Stomach (tissue), 8 donors: ENCODE measurements at regions not wholly inside any gene's neighbourhood (a gene's known extent, or its start where the extent isn't known, plus 50 kb on each side); places are given as distances from the start of the nearest gene placed in this dataset.
"Not testable (repeated sequence)": the region's sequence is repeated elsewhere in the genome, so short reads cannot be mapped to it uniquely, and the experiment has no call there.

Experiments used
- DNase-seq, 2 donors: peaks; one replicate each; pipeline versions ENCODE4 v3.0.0 to v3.0.0-alpha.2; 2013 to 2019
- H3K27ac ChIP-seq, 5 donors: fragments of 200-600 bp in 4 of 5; sonication (generic) in 4 of 5; one replicate each; pipeline ENCODE4 v1.5.1; 2013 to 2019; ENCODE audit warnings: mild to moderate bottlenecking in 1 of 5, moderate library complexity in 1 of 5
- H3K27me3 ChIP-seq, 3 donors: fragments of 200-600 bp; sonication (generic); one replicate each; pipeline ENCODE4 v1.5.1; 2017 to 2019; ENCODE audit warnings: mixed run types in 1 of 3
- H3K36me3 ChIP-seq, 4 donors: fragments of 200-600 bp; sonication (generic); 1 replicate in 3 of 4; 2 replicates in 1 of 4; pipeline ENCODE4 v1.5.1; 2016 to 2019
- H3K4me1 ChIP-seq, 4 donors: fragments of 200-600 bp; sonication (generic); one replicate each; pipeline ENCODE4 v1.5.1; 2016 to 2019
- H3K4me3 ChIP-seq, 4 donors: fragments of 200-600 bp; sonication (generic) in 3 of 4; one replicate each; pipeline ENCODE4 v1.5.1; 2016 to 2019; ENCODE audit warnings: mild to moderate bottlenecking in 1 of 4
- H3K9me3 ChIP-seq, 4 donors: fragments of 200-600 bp; sonication (generic); one replicate each; pipeline ENCODE4 v1.5.1; 2016 to 2019
- EP300 ChIP-seq: sonication (generic); formaldehyde crosslinking; IDR thresholded peaks from one replicate; pipeline ENCODE4 v1.6.1; 2017; ENCODE audit warnings: antibody characterized with exemption
- POLR2A ChIP-seq, 4 donors: fragments of 450-650 bp; IDR thresholded peaks; one replicate each; pipeline ENCODE4 v1.6.1; 2016; ENCODE audit warnings: antibody characterized with exemption in 4 of 4, control low read depth in 2 of 4, mild to moderate bottlenecking in 1 of 4, moderate library complexity in 1 of 4
- POLR2AphosphoS5 ChIP-seq, 3 donors: sonication (generic); formaldehyde crosslinking; IDR thresholded peaks; one replicate each; pipeline ENCODE4 v1.6.1; 2016; ENCODE audit warnings: antibody characterized with exemption in 3 of 3
- WGBS, 5 donors: extraction: QIAGEN DNeasy Blood & Tissue Kit in 3 of 5; methylation state at CpG; one replicate each; pipeline versions ENCODE4 v1.1.5 to v1.1.7; 2013 to 2018; 5-methylcytosine and 5-hydroxymethylcytosine counted together
- intact Hi-C: fragments of 100-400 bp; cut with DNase I; formaldehyde crosslinking; loops from one replicate; pipeline ENCODE4 v1.15.1; 2023; ENCODE audit warnings: low total_unique reads
- TF ChIP-seq, protein P1 (sequence below), 7 experiments: fragments of 450-650 bp in 4 of 7; fragments of 200-600 bp in 3 of 7; sonication (generic) in 3 of 7; IDR thresholded peaks; one replicate each; pipeline ENCODE4 v1.5.1; 2016 to 2019; ENCODE audit warnings: antibody characterized with exemption in 7 of 7, control low read depth in 2 of 7, mild to moderate bottlenecking in 1 of 7
- donor health status: healthy with polysubstance abuse.
- donor health status: Bipolar disorder and iron deficiency.
- donor health status: healthy.

- peaks cover 0 to 7% (median 0%) of the 10 kb centered on the region in 4 donors for H3K9me3 ChIP-seq
- H3K27ac ChIP-seq = no peak overlapping the region
- intact Hi-C loops = no loop called here
- no peaks in the 10 kb centered on the region for H3K27me3 ChIP-seq
- no peak for TF ChIP-seq POLR2AphosphoS5 (IDR thresholded peaks at IDR 0.05)
- TF ChIP-seq, protein P1, sequence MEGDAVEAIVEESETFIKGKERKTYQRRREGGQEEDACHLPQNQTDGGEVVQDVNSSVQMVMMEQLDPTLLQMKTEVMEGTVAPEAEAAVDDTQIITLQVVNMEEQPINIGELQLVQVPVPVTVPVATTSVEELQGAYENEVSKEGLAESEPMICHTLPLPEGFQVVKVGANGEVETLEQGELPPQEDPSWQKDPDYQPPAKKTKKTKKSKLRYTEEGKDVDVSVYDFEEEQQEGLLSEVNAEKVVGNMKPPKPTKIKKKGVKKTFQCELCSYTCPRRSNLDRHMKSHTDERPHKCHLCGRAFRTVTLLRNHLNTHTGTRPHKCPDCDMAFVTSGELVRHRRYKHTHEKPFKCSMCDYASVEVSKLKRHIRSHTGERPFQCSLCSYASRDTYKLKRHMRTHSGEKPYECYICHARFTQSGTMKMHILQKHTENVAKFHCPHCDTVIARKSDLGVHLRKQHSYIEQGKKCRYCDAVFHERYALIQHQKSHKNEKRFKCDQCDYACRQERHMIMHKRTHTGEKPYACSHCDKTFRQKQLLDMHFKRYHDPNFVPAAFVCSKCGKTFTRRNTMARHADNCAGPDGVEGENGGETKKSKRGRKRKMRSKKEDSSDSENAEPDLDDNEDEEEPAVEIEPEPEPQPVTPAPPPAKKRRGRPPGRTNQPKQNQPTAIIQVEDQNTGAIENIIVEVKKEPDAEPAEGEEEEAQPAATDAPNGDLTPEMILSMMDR (IDR thresholded peaks at IDR 0.05) = no peak
- no peak for TF ChIP-seq POLR2A (IDR thresholded peaks at IDR 0.05)
- TF ChIP-seq EP300 = no peak
- no peak for DNase-seq
- H3K4me3 ChIP-seq = no peak overlapping the region
- no peaks in the 10 kb centered on the region for H3K4me1 ChIP-seq
- 67 to 90% (median 74%) methylated on average over 1 of the region's 1 CpG for WGBS, 5 donors
- H3K36me3 ChIP-seq = no peaks in the 10 kb centered on the region
Observed at GRCh38 chrX:114500622-114501021, 83.3 kb upstream of the HTR2C start.

GRCh38 chrX:114508756-114509155 is 75.1 kb upstream of the HTR2C start:
- Histone ChIP-seq H3K4me3 (no peak overlapping the region), H3K27me3 (no peaks in the 10 kb centered on the region), H3K4me1 (no peaks in the 10 kb centered on the region), H3K27ac (no peak overlapping the region), H3K36me3 (no peaks in the 10 kb centered on the region), H3K9me3 (peaks cover 0 to 3% (median 0%) of the 10 kb centered on the region in 4 donors)
- 37 to 48% (median 44%) methylated on average over 2 of the region's 2 CpGs for WGBS, 5 donors
- peak in 1 of 2 donors; percentile 1 for DNase-seq
- intact Hi-C loops = no loop called here
- TF ChIP-seq EP300 = no peak
- TF ChIP-seq POLR2AphosphoS5 (IDR thresholded peaks at IDR 0.05) = no peak
- TF ChIP-seq, protein P1 (IDR thresholded peaks at IDR 0.05) = no peak
- TF ChIP-seq POLR2A (IDR thresholded peaks at IDR 0.05) = no peak

- no peak for DNase-seq
- Histone ChIP-seq H3K4me3 (no peak overlapping the region), H3K4me1 (no peaks in the 10 kb centered on the region), H3K9me3 (peaks cover 0 to 20% (median 11%) of the 10 kb centered on the region in 4 donors), H3K36me3 (no peaks in the 10 kb centered on the region), H3K27me3 (no peaks in the 10 kb centered on the region), H3K27ac (no peak overlapping the region)
- intact Hi-C loops = no loop called here
- 26 to 63% (median 40%) methylated on average over 1 of the region's 1 CpG for WGBS, 5 donors
- TF ChIP-seq EP300 = no peak
- TF ChIP-seq POLR2A (IDR thresholded peaks at IDR 0.05) = no peak
- TF ChIP-seq, protein P1 (IDR thresholded peaks at IDR 0.05) = no peak
- TF ChIP-seq POLR2AphosphoS5 (IDR thresholded peaks at IDR 0.05) = no peak
Observed at GRCh38 chrX:114519524-114519923, 64.4 kb upstream of the HTR2C start.

GRCh38 chrX:114520701-114521100 is 63.2 kb upstream of the HTR2C start:
- intact Hi-C loops, H3K4me1 ChIP-seq, H3K36me3 ChIP-seq, H3K4me3 ChIP-seq, H3K27me3 ChIP-seq, H3K27ac ChIP-seq, DNase-seq: not testable (repeated sequence)
- 26 to 52% (median 45%) methylated on average over 2 of the region's 2 CpGs for WGBS, 5 donors
- peaks cover 0 to 20% (median 11%) of the 10 kb centered on the region in 4 donors for H3K9me3 ChIP-seq

GRCh38 chrX:114532111-114532805 is 51.6 kb upstream of the HTR2C start:
- peak in 1 of 2 donors; percentile 29 for DNase-seq

More at GRCh38 chrX:114532111-114532805, 51.6 kb upstream of the HTR2C start:
- H3K27ac ChIP-seq = no peak overlapping the region
- WGBS, 5 donors = 2 to 48% (median 24%) methylated on average over 1 to 2 of the region's 2 CpGs
- intact Hi-C loops = no loop called here
- H3K4me3 ChIP-seq = no peak overlapping the region
- TF ChIP-seq POLR2AphosphoS5 (IDR thresholded peaks at IDR 0.05) = no peak
- no peak for TF ChIP-seq EP300
- no peak for TF ChIP-seq POLR2A (IDR thresholded peaks at IDR 0.05)
- TF ChIP-seq, protein P1 (IDR thresholded peaks at IDR 0.05) = no peak
- H3K4me1 ChIP-seq = no peaks in the 10 kb centered on the region
- no peaks in the 10 kb centered on the region for H3K27me3 ChIP-seq
- no peaks in the 10 kb centered on the region for H3K9me3 ChIP-seq
- no peaks in the 10 kb centered on the region for H3K36me3 ChIP-seq
